ENCODE measurements at regions not wholly inside any gene's neighbourhood (a gene's known extent, or its start where the extent isn't known, plus 50 kb on each side); places are given as distances from the start of the nearest gene placed in this dataset.

DNA sequence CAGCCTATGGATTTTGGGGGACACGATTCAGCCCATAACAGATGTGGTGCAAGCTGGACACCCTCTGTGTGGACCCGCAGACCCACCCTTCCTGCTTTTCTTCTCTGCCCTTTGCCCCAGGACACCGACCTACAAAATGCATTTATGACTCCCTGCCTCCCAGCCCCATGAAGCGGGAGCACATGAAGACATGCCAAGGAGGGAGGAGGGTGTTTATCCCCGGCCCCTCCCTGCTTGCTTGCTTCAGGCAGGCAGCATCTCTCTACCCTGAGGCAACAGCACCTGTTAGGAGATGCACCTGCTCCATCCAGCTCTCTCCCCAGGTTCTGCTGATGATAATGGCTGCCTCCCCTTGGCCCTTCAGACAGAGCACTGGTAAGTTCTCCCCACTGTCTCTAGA is 187.5 kb downstream of the PSMG1 start:
- TF ChIP-seq EZH2 (IDR thresholded peaks at IDR 0.05; ENCODE audit: insufficient read depth, poor library complexity, severe bottlenecking) (no peak), EZH2phosphoT487 (IDR thresholded peaks at IDR 0.05; ENCODE audit: insufficient read depth, low read depth) (no peak)

All from GM23248 (cell line).